ENCODE measurements at regions not wholly inside any gene's neighbourhood (a gene's known extent, or its start where the extent isn't known, plus 50 kb on each side); places are given as distances from the start of the nearest gene placed in this dataset.
A peak's percentile ranks its signal among the peaks of the same experiment; 100 is the strongest.

DNA sequence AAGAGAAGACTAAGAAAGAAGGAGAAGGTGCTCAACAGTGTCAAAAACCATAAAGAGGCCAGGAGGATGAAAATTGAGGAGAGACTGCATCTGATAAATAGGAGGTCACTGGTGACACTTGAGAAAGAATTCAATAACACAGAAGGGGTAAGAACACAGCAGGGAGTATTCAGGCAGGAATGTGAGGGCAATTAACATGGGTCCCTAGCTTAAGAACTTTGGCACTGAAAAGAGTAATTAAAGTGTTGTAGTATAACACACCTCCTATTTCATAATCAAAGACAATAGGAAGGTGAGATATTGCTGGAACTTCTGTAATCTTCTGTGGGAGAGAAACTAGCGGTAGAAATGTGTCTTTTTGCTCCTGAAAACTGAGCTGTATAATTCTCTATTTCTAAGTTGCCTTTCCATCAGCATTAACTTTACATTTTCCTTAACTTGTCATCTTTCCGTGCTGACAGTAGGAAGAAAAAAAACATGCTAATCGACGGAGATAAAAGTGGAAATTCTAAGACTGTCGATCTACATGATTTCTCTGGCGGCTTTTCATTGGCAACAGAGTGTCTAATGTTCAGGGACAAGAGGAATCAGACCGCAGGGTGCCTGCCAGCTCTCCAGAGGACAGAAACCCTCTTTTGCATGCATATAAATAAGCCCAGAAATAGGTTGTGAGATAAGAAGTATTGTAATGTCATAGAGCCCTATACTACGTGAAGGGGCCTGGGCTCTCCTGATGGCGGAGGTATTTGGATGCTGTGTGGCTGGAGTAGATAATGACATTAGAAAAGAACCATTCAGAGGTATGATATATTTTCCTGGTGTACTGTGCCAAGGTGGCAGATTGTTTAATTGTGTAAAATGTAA is 147.9 kb upstream of the GAP43 start:
- no peak for DNase-seq

DNA sequence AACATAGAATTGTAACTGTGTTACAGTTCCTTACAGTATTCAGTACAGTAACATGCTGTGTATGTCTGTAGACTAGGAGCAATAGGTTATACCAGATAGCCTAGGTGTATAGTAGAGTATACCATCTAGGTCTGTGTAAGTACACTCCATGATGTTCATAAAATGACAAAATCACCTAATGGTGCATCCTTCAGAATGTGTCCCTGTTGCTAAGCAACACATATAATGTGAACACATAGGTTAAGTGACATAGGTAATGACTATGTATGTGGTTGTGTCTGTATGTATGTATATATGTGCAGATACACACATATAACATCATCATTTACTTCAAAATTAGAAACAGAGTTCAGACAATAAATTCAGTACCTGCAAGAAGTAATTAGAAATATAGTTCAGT is 146.8 kb upstream of the GAP43 start:
- DNase-seq: no peak

DNA sequence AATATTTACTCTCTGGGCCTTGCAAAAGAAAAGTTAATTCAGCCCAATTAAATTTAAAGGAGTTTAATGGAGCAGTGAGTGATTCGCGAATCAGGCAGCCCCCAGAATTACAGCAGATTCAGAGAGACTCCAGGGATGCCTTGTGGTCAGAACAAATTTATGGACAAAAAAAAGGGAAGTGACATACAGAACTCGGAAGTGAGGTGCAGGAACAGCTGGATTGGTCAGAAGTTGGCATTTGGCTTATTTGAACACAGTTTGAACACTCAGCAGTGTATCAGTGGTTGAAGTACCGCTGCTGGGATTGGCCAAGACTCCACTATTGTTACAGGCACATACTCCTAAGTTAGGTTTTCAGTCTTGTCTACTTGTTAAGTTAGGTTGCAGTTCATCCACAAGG is 145.0 kb upstream of the GAP43 start:
- no peak for DNase-seq

DNA sequence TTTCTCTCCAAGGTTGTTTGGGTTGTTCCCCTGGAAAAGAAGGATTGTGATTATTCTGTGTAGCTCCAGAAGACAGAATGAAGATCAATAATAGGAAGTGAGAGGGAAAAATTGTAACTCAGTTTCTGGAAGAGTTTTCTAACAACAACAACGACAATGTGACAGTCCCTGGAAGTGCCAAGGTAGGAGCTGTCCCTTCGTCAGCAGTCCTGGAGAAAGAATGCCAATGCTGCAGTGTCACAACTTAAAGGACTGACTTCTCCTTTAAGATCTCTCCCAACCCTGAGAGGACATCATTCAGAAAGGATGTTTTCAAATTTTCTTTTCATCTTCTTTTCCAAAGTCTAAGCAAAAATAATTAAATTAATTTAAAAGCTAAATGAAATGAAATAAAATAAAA is 136.4 kb upstream of the GAP43 start:
- no peak for DNase-seq

- DNase-seq: no peak
Measured at GRCh38 chr3:115487968-115488367, 135.3 kb upstream of the GAP43 start.

DNA sequence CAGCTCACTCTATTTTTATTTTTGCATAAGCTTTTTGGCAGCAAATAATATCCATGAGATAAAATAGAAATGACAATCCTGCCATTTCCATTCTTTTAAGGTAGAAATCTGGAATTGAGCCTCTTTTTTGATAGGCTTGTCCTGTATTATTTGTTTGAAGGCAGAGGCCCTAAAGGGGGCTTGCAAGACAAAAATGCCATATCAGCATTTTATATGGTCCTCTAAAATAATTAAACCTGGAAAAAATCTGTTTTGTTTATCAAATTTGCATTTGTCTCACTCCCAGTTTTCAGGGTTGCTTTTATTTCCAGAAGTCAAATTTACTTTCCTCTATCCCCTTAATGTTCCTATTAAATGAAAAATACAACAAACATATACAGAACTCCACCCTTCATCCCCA is 134.9 kb upstream of the GAP43 start:
- no peak for DNase-seq

- no peak for DNase-seq
Measured at GRCh38 chr3:115494826-115495225, 128.5 kb upstream of the GAP43 start.

- DNase-seq: no peak
Measured at GRCh38 chr3:115498421-115498820, 124.9 kb upstream of the GAP43 start.

GRCh38 chr3:115498898-115499297 is 124.4 kb upstream of the GAP43 start:
- DNase-seq: no peak

DNA sequence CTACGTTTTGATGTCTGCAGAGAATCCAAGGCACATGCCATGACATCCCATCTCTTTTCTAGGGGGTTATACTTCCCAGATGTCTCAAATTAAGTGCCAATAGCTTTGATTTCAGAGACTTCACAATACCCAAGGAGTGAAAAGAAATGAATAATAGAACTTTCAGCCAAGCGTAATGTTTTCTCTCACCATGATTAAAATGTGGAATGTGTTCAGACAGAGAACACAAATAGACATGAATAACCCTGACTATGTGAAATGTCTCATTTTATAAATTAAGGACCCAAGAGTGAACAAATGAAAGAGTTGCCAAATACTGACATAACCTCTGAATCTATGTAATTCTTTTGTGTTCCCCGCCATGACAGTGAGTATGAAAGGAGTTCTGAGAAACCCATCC is 123.6 kb upstream of the GAP43 start:
- DNase-seq: no peak

- no peak for DNase-seq
Measured at GRCh38 chr3:115500795-115501194, 122.5 kb upstream of the GAP43 start.

- DNase-seq: no peak
Measured at GRCh38 chr3:115502128-115502527, 121.2 kb upstream of the GAP43 start.

DNA sequence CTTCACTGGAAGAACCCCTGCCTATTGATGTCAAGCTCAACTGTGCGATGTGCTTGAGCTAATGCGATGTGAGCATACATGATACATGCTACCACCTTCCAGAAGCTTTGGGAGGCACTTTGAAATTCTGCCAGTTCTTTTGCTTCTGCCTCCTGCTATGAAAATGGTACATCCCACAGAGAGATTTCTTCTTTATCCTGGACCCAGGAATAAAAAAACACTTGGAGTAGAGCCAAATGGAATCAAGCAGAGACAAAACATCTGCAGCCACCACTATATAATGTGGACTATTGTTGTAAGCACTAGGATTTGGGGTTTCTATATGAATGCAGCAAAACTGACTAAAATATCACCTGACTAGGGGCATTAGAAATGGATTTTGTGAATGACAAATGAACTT is 119.9 kb upstream of the GAP43 start:
- DNase-seq: no peak

DNA sequence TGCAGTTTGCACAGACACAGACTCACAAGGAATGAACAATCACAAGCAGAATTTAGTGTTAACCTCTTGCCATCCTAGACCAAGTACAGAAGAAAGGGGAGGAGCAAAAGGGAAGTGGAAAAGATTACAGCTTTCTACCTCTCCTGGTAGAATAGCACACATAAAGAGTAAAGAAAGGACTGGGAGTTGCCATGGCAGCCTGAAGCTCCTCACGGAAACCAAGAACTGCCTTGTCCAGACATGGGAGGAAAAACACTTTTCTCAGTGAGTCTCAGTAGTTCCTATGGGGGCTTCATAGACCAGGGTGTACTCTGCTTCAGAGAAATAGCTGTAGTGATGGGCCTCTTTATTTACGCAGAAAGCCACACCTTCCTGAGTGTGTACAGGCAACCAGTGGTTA is 114.7 kb upstream of the GAP43 start:
- no peak for DNase-seq

DNA sequence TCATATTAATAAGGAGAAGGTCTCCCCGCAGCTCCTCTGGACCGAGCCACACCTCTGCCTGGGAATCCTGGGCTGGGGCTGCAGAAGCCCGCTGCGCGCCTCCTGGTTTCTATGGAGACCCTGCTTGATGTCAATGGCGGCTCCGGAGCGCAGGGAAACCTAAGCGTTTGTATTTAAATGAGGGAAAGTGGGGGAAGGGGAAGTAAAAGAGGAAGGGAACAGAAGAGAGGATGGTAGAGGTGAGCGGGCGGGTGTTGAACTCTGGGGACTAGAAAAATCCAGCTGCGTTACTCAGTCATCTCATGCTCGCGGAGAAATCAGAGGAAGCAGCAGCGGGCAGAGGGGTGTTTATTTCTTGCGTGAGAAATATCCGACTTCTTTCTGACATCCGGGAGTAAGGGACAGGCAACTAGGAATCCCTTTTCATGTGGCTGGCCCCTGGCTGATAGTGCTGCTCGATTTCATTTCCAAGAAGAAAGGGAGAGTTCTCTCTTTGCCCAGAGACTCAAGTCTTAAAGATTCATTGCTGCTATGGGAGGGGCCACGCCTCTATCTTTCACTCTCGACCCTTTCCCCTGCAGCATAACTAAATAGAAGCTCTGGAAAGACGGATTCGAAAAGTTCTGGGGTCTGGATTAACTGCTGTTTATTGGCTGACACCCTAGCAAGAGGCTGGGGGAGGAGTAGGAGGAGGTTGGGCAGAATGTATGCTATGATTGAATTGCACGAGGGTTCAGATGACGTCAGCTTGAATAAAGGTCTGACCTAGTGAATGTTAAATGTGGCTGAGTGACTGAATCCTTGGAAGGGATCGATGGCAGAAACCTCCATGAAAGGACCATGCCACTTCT is 110.5 kb upstream of the GAP43 start:
- peak; percentile 53 for DNase-seq

GRCh38 chr3:115513416-115513800 is 109.9 kb upstream of the GAP43 start:
- no peak for DNase-seq

- no peak for DNase-seq
Measured at GRCh38 chr3:115517457-115518050, 105.8 kb upstream of the GAP43 start.

GRCh38 chr3:115518100-115518852 is 105.0 kb upstream of the GAP43 start:
- peak; percentile 23 for DNase-seq

DNA sequence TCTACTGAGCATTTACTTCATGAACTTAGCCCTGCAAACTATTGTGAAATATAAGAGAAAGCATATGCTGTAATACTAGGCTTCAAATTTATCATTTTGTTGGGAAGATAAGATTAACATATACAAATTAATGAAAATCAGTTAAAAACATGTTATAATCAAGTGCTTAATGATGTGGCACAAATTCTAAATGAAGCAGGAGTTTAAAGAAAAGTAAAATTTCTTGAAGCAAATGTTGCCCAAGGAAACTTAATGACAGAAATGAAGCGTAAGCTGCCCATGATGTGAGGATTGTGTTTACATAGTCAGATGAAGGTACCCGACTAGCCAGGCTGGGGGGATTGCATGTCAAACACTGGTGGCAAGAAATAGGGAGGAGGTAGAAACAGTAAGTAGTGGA is 103.1 kb upstream of the GAP43 start:
- DNase-seq: no peak

- DNase-seq: no peak
Measured at GRCh38 chr3:115520651-115521245, 102.6 kb upstream of the GAP43 start.

- DNase-seq: no peak
Measured at GRCh38 chr3:115523458-115523857, 99.9 kb upstream of the GAP43 start.

GRCh38 chr3:115524549-115524948 is 98.8 kb upstream of the GAP43 start:
- no peak for DNase-seq
